Stromal cell of bone marrow (primary cell): ENCODE measurements at regions not wholly inside any gene's neighbourhood (a gene's known extent, or its start where the extent isn't known, plus 50 kb on each side); places are given as distances from the start of the nearest gene placed in this dataset.
"Not testable (repeated sequence)": the region's sequence is repeated elsewhere in the genome, so short reads cannot be mapped to it uniquely, and the experiment has no call there.

Experiments
- DNase-seq: peaks from one replicate; pipeline ENCODE4 v3.0.0-alpha.2; 2012; ENCODE audit warnings: low read depth

DNA sequence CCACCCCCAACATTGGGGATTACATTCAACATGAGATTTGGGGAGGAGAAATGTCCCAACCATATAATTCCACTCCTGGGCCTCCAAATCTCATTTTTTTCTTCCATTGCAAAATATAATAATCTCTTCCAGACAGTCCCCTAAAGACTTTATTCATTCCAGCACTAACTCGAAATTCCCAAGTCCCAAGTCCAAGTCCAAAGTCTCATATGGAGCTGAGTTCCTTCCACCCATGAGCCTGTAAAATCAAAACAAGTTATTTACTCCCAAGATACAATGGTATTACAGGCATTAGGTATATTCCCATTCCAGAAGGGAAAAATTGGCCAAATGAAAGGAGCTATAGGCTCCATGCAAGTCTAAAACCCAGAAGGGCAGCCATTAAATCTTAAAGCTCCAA, 56.7 kb downstream of the P2RY1 start:
- DNase-seq, result no peak

GRCh38 chr3:152892446-152892845, 57.5 kb downstream of the P2RY1 start:
- DNase-seq, result no peak

- no peak for DNase-seq
Observed at GRCh38 chr3:152893647-152894046, 58.7 kb downstream of the P2RY1 start.

GRCh38 chr3:152899306-152899705, 64.4 kb downstream of the P2RY1 start:
- DNase-seq, result no peak

- no peak for DNase-seq
Observed at GRCh38 chr3:152902141-152902669, 67.3 kb downstream of the P2RY1 start.

DNA sequence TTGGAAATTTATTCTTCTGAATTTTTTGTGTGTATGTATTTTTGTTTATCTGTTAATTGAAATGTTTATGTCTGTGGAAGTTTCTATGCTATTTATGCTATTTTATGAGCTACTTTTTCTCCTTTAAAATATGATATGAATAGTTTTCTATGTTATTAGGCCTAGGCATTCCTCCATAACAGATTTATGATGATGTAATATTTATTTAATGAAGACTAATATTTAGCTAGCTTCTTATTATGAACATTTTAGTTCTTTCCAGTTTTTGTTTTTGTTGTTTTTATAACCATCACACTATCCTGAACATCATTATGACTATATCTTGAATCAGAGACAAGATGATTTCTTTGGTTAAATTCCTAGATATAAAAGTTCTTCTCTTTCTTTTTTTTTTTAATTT, 70.7 kb downstream of the P2RY1 start:
- no peak for DNase-seq

DNA sequence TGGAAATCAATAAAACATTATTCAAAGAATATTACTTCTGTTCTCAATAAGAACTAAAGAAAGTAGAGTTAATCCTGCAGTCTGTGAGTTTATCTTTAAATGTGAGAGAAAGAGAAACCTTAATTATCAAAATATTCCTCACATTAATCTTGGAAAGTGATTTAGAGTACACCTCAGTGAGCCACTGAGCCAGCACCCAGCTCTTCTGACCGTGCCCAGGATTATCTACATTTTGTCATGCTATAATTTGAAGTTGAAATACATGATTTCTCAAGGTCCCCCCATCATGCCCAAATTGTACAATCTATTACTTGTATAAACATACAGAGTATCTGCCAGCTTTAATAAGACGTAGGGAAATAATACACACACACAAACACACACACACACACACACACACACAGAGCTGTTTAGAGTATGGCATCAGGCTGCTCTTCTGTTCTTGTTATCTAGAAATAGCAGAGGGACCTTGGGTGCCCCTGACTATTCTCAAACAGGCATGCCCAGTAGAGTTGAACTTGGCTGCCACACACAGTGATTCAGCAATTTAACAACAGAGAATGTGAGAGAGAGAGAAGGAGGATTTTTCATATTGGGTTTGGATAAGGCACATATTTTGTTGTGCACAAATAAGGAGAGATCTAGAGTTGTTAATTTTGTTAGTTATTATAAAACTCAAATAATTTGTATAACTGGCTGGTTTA, 74.4 kb downstream of the P2RY1 start:
- DNase-seq, result peak; percentile 27

DNA sequence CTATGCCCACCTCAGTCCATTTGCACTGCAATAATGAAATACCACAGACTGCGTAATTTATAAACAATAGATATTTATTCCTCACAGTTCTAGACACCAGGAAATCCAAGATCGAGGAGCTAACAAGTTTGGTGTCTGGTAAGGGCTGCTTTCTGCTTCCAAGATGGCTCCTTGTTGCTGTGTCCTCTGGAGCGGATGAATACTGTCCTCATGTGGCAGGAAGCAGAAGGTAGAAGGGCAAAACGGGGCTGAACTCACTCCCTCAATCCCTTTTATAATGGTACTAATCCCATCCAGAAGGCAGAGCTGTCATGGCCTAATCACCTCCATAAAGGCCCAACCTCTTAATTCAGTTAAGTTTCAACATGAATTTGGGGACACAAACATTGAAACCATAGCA, 75.3 kb downstream of the P2RY1 start:
- no peak for DNase-seq

- no peak for DNase-seq
Observed at GRCh38 chr3:152910966-152911365, 76.0 kb downstream of the P2RY1 start.

DNA sequence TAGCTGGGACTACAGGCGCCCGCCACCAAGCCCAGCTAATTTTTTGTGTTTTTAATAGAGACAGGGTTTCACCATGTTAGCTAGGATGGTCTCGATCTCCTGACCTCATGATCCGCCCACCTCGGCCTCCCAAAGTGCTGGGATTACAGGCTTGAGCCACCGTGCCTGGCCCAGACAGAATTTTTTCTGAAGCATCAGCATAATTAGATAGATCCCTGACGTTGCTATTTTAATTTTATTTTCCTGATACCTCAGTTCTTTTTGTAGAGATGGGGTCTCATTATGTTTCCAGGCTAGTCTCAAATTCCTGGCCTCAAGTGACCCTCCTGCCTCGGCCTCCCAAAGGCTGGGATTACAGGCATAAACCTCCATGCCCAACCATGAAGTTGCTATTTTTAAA, 79.8 kb downstream of the P2RY1 start:
- DNase-seq, result not testable (repeated sequence)

- DNase-seq, result no peak
Observed at GRCh38 chr3:152915695-152916094, 80.8 kb downstream of the P2RY1 start.

- DNase-seq, result no peak
Observed at GRCh38 chr3:152916753-152917279, 81.9 kb downstream of the P2RY1 start.

GRCh38 chr3:152921351-152921750, 86.4 kb downstream of the P2RY1 start:
- no peak for DNase-seq

- no peak for DNase-seq
Observed at GRCh38 chr3:152922554-152922953, 87.6 kb downstream of the P2RY1 start.

DNA sequence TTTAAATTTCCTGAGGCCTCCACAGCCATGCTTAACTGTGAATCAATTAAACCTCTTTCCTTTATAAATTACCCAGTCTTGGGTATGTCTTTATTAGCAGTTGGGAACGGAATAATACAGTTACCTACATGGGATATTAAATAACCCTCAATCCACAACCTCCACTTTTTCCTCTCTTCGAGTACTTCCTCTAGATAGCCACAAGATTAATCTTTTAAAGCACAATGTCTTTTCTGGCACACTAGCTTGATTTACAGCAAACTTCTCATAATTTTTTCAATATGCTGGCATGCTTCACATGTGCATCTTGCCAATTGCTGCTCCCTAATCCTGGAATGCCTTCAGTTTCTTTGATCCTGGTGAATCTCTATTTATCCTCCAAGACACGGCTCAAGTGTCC, 92.2 kb downstream of the P2RY1 start:
- no peak for DNase-seq

GRCh38 chr3:152930516-152930915, 95.6 kb downstream of the P2RY1 start:
- DNase-seq, result no peak

GRCh38 chr3:152937234-152937633, 102.3 kb downstream of the P2RY1 start:
- DNase-seq, result no peak

GRCh38 chr3:152938974-152939636, 104.2 kb downstream of the P2RY1 start:
- no peak for DNase-seq

GRCh38 chr3:152941859-152942258, 106.9 kb downstream of the P2RY1 start:
- no peak for DNase-seq

GRCh38 chr3:152942366-152942765, 107.4 kb downstream of the P2RY1 start:
- DNase-seq, result no peak

DNA sequence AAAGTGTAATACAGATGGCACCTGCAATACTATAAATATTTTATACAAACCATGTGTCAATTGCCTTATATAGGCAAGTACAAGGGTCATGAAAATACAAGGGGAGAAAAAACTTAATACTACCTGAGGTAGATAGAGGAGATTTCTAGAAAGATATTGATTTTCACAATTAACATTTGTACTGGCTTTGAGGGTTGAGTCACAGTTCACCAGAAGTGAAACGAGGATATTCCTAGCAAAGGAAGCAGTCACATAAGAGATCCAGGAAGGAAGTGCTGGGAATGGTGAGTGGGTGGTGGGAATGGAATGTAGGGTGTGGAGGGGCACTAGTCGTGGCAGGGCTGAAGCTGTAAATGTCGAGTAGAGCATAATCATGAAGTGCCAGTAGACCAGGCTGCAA, 108.7 kb downstream of the P2RY1 start:
- no peak for DNase-seq

- no peak for DNase-seq
Observed at GRCh38 chr3:152944671-152945070, 109.7 kb downstream of the P2RY1 start.

GRCh38 chr3:152945556-152945955, 110.6 kb downstream of the P2RY1 start:
- no peak for DNase-seq
